ENCODE measurements at regions not wholly inside any gene's neighbourhood (a gene's known extent, or its start where the extent isn't known, plus 50 kb on each side); places are given as distances from the start of the nearest gene placed in this dataset.

- TF ChIP-seq, protein P1, sequence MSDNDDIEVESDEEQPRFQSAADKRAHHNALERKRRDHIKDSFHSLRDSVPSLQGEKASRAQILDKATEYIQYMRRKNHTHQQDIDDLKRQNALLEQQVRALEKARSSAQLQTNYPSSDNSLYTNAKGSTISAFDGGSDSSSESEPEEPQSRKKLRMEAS (IDR thresholded peaks at IDR 0.05): no peak
- TF ChIP-seq CREB1 (IDR thresholded peaks at IDR 0.05; ENCODE audit: low read depth): no peak
- TF ChIP-seq CEBPB (IDR thresholded peaks at IDR 0.05): no peak
- TF ChIP-seq EP300 (IDR thresholded peaks at IDR 0.05; ENCODE audit: borderline replicate concordance): no peak
- TF ChIP-seq ZBTB7A (IDR thresholded peaks at IDR 0.05; ENCODE audit: low read depth): no peak
- TF ChIP-seq, protein P2, sequence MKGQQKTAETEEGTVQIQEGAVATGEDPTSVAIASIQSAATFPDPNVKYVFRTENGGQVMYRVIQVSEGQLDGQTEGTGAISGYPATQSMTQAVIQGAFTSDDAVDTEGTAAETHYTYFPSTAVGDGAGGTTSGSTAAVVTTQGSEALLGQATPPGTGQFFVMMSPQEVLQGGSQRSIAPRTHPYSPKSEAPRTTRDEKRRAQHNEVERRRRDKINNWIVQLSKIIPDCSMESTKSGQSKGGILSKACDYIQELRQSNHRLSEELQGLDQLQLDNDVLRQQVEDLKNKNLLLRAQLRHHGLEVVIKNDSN (IDR thresholded peaks at IDR 0.05): peak; percentile 10; the same call in 1 of the 2 replicates
- no peak for TF ChIP-seq TEAD4 (IDR thresholded peaks at IDR 0.05)
These were observed 78.9 kb downstream of the ENGASE start for GRCh38 chr17:79153367-79154130.

DNA sequence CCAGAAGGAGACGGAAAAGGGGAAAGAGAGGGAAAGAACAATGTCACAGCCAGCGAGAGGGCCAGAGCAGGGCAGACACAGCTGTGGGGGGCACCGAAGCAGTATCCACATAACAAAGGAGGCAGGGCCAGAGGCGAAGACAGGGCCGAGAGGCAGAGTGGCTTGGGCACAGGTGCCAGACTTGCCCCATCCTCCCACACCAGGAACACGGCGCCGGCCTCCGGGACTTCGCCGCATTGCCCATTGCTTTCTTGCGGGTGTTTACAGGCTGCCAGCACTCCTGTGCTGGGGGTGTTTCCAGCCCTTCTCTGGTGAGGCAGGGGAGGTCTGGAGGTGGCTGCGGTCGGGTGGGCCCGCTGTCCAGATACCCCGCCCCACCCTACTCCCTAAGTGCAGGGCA is 78.0 kb downstream of the ENGASE start:
- no peak for TF ChIP-seq TAF1 (IDR thresholded peaks at IDR 0.05; ENCODE audit: low read depth)

- TF ChIP-seq TCF12 (IDR thresholded peaks at IDR 0.05; ENCODE audit: low read depth): no peak
- TF ChIP-seq, protein P3, sequence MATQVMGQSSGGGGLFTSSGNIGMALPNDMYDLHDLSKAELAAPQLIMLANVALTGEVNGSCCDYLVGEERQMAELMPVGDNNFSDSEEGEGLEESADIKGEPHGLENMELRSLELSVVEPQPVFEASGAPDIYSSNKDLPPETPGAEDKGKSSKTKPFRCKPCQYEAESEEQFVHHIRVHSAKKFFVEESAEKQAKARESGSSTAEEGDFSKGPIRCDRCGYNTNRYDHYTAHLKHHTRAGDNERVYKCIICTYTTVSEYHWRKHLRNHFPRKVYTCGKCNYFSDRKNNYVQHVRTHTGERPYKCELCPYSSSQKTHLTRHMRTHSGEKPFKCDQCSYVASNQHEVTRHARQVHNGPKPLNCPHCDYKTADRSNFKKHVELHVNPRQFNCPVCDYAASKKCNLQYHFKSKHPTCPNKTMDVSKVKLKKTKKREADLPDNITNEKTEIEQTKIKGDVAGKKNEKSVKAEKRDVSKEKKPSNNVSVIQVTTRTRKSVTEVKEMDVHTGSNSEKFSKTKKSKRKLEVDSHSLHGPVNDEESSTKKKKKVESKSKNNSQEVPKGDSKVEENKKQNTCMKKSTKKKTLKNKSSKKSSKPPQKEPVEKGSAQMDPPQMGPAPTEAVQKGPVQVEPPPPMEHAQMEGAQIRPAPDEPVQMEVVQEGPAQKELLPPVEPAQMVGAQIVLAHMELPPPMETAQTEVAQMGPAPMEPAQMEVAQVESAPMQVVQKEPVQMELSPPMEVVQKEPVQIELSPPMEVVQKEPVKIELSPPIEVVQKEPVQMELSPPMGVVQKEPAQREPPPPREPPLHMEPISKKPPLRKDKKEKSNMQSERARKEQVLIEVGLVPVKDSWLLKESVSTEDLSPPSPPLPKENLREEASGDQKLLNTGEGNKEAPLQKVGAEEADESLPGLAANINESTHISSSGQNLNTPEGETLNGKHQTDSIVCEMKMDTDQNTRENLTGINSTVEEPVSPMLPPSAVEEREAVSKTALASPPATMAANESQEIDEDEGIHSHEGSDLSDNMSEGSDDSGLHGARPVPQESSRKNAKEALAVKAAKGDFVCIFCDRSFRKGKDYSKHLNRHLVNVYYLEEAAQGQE (IDR thresholded peaks at IDR 0.05; ENCODE audit: low read depth): no peak
- TF ChIP-seq EGR1 (IDR thresholded peaks at IDR 0.05): no peak
- no peak for TF ChIP-seq RAD21 (IDR thresholded peaks at IDR 0.05; ENCODE audit: low read depth)
- no peak for TF ChIP-seq YY1 (IDR thresholded peaks at IDR 0.05; ENCODE audit: low read depth)
- TF ChIP-seq, protein P2 (IDR thresholded peaks at IDR 0.05): no peak
- no peak for TF ChIP-seq NFIC (IDR thresholded peaks at IDR 0.05)
- no peak for TF ChIP-seq ZBTB7A (IDR thresholded peaks at IDR 0.05; ENCODE audit: low read depth)
- TF ChIP-seq CREB1 (IDR thresholded peaks at IDR 0.05; ENCODE audit: low read depth): no peak
- TF ChIP-seq FOXM1 (IDR thresholded peaks at IDR 0.05; ENCODE audit: borderline replicate concordance, low read depth): no peak
- no peak for TF ChIP-seq CEBPB (IDR thresholded peaks at IDR 0.05)
- TF ChIP-seq TAF1 (IDR thresholded peaks at IDR 0.05; ENCODE audit: low read depth): no peak
- no peak for TF ChIP-seq TEAD4 (IDR thresholded peaks at IDR 0.05)
- TF ChIP-seq, protein P1 (IDR thresholded peaks at IDR 0.05): no peak
- no peak for TF ChIP-seq EP300 (IDR thresholded peaks at IDR 0.05; ENCODE audit: borderline replicate concordance)
These were observed 77.5 kb downstream of the ENGASE start for GRCh38 chr17:79152110-79152509.

DNA sequence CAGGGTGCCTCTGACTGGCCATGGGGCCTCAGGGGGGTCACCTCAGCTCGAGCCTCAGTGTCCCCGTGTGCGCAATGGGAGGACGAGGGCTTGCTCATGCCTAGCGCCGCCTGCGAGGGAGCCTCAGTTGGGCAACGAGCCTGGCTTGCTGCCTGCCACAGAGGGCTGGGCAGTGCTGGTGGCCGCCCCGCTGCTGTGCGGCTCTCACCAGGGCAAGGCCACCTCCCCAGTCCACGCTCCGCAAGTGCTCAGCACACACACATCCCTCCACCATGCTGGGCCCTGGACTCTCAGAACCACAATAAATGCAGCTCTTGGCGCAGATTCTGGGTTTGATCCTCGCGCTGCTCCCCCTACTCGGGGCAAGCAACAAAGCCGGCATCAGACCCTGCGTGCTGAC is 76.2 kb downstream of the ENGASE start:
- no peak for TF ChIP-seq TAF1 (IDR thresholded peaks at IDR 0.05; ENCODE audit: low read depth)
- TF ChIP-seq, protein P3 (IDR thresholded peaks at IDR 0.05; ENCODE audit: low read depth): no peak
- no peak for TF ChIP-seq YY1 (IDR thresholded peaks at IDR 0.05; ENCODE audit: low read depth)
- no peak for TF ChIP-seq ZBTB7A (IDR thresholded peaks at IDR 0.05; ENCODE audit: low read depth)
- TF ChIP-seq CEBPB (IDR thresholded peaks at IDR 0.05): no peak

GRCh38 chr17:79150035-79150733 is 75.6 kb downstream of the ENGASE start:
- no peak for TF ChIP-seq ZBTB7A (IDR thresholded peaks at IDR 0.05; ENCODE audit: low read depth)
- no peak for TF ChIP-seq EGR1 (IDR thresholded peaks at IDR 0.05)

GRCh38 chr17:79148584-79148983 is 74.0 kb downstream of the ENGASE start:
- no peak for TF ChIP-seq TCF12 (IDR thresholded peaks at IDR 0.05; ENCODE audit: low read depth)
- no peak for TF ChIP-seq ZBTB7A (IDR thresholded peaks at IDR 0.05; ENCODE audit: low read depth)
- no peak for TF ChIP-seq TEAD4 (IDR thresholded peaks at IDR 0.05)
- TF ChIP-seq TAF1 (IDR thresholded peaks at IDR 0.05; ENCODE audit: low read depth): no peak
- no peak for TF ChIP-seq CREB1 (IDR thresholded peaks at IDR 0.05; ENCODE audit: low read depth)
- no peak for TF ChIP-seq YY1 (IDR thresholded peaks at IDR 0.05; ENCODE audit: low read depth)
- TF ChIP-seq RAD21 (IDR thresholded peaks at IDR 0.05; ENCODE audit: low read depth): no peak
- TF ChIP-seq, protein P2 (IDR thresholded peaks at IDR 0.05): no peak
- TF ChIP-seq, protein P3 (IDR thresholded peaks at IDR 0.05; ENCODE audit: low read depth): no peak
- no peak for TF ChIP-seq FOXM1 (IDR thresholded peaks at IDR 0.05; ENCODE audit: borderline replicate concordance, low read depth)
- no peak for TF ChIP-seq NFIC (IDR thresholded peaks at IDR 0.05)
- no peak for TF ChIP-seq EGR1 (IDR thresholded peaks at IDR 0.05)
- no peak for TF ChIP-seq EP300 (IDR thresholded peaks at IDR 0.05; ENCODE audit: borderline replicate concordance)
- TF ChIP-seq, protein P1 (IDR thresholded peaks at IDR 0.05): no peak
- TF ChIP-seq CEBPB (IDR thresholded peaks at IDR 0.05): no peak
